Tibial nerve (tissue), 4 donors: ENCODE measurements at regions not wholly inside any gene's neighbourhood (a gene's known extent, or its start where the extent isn't known, plus 50 kb on each side); places are given as distances from the start of the nearest gene placed in this dataset.
"Not testable (repeated sequence)": the region's sequence is repeated elsewhere in the genome, so short reads cannot be mapped to it uniquely, and the experiment has no call there.

ENCODE experiments used
- DNase-seq, 2 donors: peaks; one replicate each; pipeline ENCODE4 v3.0.0-alpha.2; 2019; ENCODE audit warnings: low spot score in 2 of 2
- H3K27ac ChIP-seq, 4 donors: fragments of 200-600 bp; sonication (generic) in 3 of 4; one replicate each; pipeline ENCODE4 v1.5.1; 2017 to 2019; ENCODE audit warnings: mild to moderate bottlenecking in 1 of 4
- H3K27me3 ChIP-seq, 2 donors: fragments of 200-600 bp; sonication (generic) in 1 of 2; one replicate each; pipeline versions ENCODE4 v1.5.1 to v1.6.0; 2017 to 2019
- H3K36me3 ChIP-seq, 3 donors: fragments of 200-600 bp; sonication (generic); one replicate each; pipeline ENCODE4 v1.5.1; 2018 to 2019
- H3K4me1 ChIP-seq, 4 donors: fragments of 200-600 bp; sonication (generic) in 3 of 4; one replicate each; pipeline ENCODE4 v1.5.1; 2017 to 2019
- H3K4me3 ChIP-seq, 4 donors: fragments of 200-600 bp; sonication (generic) in 3 of 4; one replicate each; pipeline ENCODE4 v1.5.1; 2017 to 2019; ENCODE audit warnings: mild to moderate bottlenecking in 1 of 4, moderate library complexity in 1 of 4
- H3K9me3 ChIP-seq, 4 donors: fragments of 200-600 bp; sonication (generic) in 3 of 4; one replicate each; pipeline ENCODE4 v1.5.1; 2017 to 2019
- EP300 ChIP-seq, 2 donors: sonication (generic); formaldehyde crosslinking; IDR thresholded peaks; one replicate each; pipeline ENCODE4 v1.6.1; 2017; ENCODE audit warnings: antibody characterized with exemption in 2 of 2, mild to moderate bottlenecking in 1 of 2
- POLR2A ChIP-seq, 2 donors: fragments of 450-650 bp; IDR thresholded peaks; one replicate each; pipeline ENCODE4 v1.6.1; 2017; ENCODE audit warnings: antibody characterized with exemption in 2 of 2, mild to moderate bottlenecking in 2 of 2, moderate library complexity in 2 of 2
- WGBS, 2 donors: methylation state at CpG; one replicate each; pipeline ENCODE4 v1.1.5; 2018; 5-methylcytosine and 5-hydroxymethylcytosine counted together
- TF ChIP-seq, protein P1 (sequence below), 5 experiments: fragments of 200-600 bp in 3 of 5; fragments of 450-650 bp in 2 of 5; sonication (generic) in 3 of 5; IDR thresholded peaks; one replicate each; pipeline ENCODE4 v1.5.1; 2016 to 2019; ENCODE audit warnings: antibody characterized with exemption in 5 of 5, mild to moderate bottlenecking in 3 of 5, moderate library complexity in 2 of 5

DNA sequence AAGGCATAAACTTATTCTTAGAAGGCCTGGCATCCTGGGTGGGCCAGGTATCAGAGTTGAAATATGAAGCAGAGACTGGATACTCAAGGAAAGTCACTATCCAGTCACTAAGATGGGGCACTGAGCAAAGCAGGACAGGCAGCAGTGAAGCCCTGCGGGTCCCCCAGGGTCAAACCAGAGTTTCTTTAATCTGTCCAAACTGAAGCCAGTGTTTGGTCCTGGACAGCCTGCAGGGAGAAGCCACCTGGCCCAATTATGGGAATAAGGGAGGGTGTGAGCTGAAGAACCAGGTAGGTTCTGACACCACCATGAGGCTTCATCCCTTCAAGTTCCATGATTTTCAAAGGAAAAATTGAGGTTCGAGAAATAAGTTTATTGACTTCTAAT, 109.7 kb upstream of the FOXN2 start:
- Histone ChIP-seq H3K36me3 (no peaks in the 10 kb centered on the region), H3K27me3 (no peaks in the 10 kb centered on the region), H3K4me3 (no peak overlapping the region), H3K9me3 (no peaks in the 10 kb centered on the region), H3K27ac (peak overlapping the region in 3 of 4 donors; percentile 24 to 90 (median 79)), H3K4me1 (peaks cover 0 to 54% (median 24%) of the 10 kb centered on the region in 4 donors)
- DNase-seq: no peak
- 58 to 73% methylated on average over 2 of the region's 2 CpGs for WGBS, 2 donors
- TF ChIP-seq EP300 (IDR thresholded peaks at IDR 0.05) (no peak), POLR2A (IDR thresholded peaks at IDR 0.05) (no peak)
- TF ChIP-seq, protein P1, sequence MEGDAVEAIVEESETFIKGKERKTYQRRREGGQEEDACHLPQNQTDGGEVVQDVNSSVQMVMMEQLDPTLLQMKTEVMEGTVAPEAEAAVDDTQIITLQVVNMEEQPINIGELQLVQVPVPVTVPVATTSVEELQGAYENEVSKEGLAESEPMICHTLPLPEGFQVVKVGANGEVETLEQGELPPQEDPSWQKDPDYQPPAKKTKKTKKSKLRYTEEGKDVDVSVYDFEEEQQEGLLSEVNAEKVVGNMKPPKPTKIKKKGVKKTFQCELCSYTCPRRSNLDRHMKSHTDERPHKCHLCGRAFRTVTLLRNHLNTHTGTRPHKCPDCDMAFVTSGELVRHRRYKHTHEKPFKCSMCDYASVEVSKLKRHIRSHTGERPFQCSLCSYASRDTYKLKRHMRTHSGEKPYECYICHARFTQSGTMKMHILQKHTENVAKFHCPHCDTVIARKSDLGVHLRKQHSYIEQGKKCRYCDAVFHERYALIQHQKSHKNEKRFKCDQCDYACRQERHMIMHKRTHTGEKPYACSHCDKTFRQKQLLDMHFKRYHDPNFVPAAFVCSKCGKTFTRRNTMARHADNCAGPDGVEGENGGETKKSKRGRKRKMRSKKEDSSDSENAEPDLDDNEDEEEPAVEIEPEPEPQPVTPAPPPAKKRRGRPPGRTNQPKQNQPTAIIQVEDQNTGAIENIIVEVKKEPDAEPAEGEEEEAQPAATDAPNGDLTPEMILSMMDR (IDR thresholded peaks at IDR 0.05): no peak

DNA sequence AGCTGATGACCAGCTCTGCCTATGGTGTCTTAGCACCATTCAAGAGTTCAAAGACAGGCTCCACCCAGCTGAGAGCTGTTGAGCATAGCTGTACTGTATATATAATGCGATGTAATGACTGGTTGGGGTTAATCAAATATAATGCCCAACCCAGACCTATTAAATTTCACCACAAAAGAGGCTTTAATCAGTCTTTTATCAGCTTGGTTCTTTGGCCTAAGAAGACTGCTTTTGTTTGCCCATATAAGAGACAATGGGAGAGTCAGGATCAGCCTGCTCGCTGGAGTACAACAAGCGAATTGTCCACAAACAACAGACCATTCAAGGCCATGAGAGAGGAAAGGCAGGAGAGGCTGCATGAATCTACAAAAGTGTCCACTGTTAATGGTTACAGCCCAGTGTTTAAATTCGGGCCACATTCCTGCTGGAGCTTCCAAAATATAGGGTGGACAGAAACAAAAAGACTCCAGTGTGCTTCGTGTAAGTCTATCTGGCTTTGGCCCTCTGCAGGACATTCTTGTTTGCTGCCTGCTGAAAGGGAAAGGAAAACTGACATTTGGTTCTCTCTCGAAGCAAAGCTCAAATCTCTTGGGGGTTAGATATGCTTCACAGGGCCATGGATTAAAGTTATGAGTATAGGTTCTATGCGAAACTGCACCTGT, 109.2 kb upstream of the FOXN2 start:
- Histone ChIP-seq H3K4me1 (peaks cover 0 to 58% (median 23%) of the 10 kb centered on the region in 4 donors), H3K36me3 (no peaks in the 10 kb centered on the region), H3K4me3 (peak overlapping the region in 2 of 4 donors; percentile 17 to 20), H3K27ac (peak overlapping the region; percentile 24 to 90 (median 63)), H3K27me3 (no peaks in the 10 kb centered on the region), H3K9me3 (no peaks in the 10 kb centered on the region)
- TF ChIP-seq POLR2A (IDR thresholded peaks at IDR 0.05) (no peak), EP300 (IDR thresholded peaks at IDR 0.05) (peak in 1 of 2 donors; percentile 76)
- TF ChIP-seq, protein P1 (IDR thresholded peaks at IDR 0.05): peak in 4 of 5 experiments; percentile 13 to 49 (median 22)
- no peak for DNase-seq
- WGBS, 2 donors: 39 to 42% methylated on average over 7 of the region's 7 CpGs

DNA sequence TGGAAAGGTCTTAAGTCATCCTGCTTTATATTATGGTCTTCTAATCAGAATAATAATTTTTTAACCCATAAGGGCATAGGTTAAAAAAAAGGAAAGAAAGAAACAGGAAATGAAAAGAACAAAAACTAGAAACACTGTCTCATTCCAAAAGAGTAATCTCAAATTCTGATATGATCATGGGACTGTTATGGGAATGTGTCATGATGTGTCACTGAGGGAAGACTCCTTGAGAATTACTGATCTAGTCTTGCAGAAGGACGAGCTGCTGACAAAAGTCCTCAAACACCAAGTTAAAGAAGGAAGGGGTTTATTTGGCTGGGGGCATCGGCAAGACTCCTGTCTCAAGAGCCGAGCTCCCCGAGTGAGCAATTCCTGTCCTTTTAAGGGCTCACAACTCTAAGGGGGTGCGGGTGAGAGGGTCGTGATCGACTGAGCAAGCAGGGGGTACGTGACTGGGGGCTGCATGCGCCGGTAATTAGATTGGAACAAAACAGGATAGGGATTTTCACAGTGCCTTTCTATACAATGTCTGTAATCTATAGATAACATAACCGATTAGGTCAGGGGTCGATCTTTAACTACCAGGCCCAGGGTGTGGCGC, 108.3 kb upstream of the FOXN2 start:
- Histone ChIP-seq H3K27ac (peak overlapping the region; percentile 24 to 90 (median 63)), H3K4me3 (peak overlapping the region in 1 of 4 donors; percentile 20), H3K4me1 (peaks cover 0 to 58% (median 22%) of the 10 kb centered on the region in 4 donors)
- H3K27me3 ChIP-seq, H3K9me3 ChIP-seq, H3K36me3 ChIP-seq, DNase-seq: not testable (repeated sequence)
- 67 to 77% methylated on average over 13 of the region's 13 CpGs for WGBS, 2 donors

DNA sequence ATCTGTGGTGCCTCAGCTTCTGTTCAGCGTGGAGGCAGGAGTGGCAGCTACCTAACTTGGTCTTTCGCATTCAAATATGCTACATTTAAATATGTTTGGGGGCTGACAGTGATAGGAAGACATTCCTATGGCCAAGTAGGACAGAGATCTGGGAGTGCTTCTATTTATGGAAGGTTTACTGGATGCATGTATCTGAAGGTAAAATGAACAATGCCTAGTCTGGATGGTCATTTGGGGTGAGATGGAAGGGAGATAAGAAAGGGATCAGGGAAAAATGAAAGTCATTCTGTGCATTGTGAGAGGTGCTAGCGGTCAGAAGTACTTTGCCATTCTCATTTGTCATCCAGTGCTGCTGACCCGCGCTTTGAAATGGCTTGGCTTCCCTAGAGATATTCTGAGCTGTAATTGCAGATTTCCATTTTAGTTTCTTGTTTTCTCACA, 107.3 kb upstream of the FOXN2 start:
- Histone ChIP-seq H3K36me3 (no peaks in the 10 kb centered on the region), H3K9me3 (no peaks in the 10 kb centered on the region), H3K4me1 (peaks cover 0 to 58% (median 22%) of the 10 kb centered on the region in 4 donors), H3K4me3 (no peak overlapping the region), H3K27me3 (no peaks in the 10 kb centered on the region), H3K27ac (peak overlapping the region in 3 of 4 donors; percentile 47 to 90 (median 79))
- 77 to 80% methylated on average over 5 of the region's 5 CpGs for WGBS, 2 donors
- DNase-seq: no peak
- TF ChIP-seq POLR2A (IDR thresholded peaks at IDR 0.05): no peak
- no peak for TF ChIP-seq EP300 (IDR thresholded peaks at IDR 0.05)
- TF ChIP-seq, protein P1 (IDR thresholded peaks at IDR 0.05): no peak

DNA sequence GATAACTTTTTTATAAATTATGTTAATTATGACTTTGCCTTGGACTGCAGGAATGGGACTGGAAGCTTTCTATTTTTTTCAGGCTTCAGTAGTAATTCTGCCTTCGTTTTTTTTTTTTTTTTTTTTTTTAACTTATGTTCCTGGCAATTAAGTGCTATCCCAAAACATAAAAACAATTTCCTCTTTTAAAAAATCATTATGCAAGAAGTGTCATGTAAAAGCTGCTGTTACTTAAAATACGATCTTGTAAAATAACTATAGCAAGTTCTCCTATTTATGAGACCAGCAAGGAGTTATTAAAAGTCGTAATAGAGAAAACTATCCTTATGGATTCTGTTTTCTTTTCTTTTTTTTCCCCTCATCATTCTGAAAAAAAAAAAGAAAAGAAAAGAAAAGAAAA, 106.6 kb upstream of the FOXN2 start:
- no peak for DNase-seq
- Histone ChIP-seq H3K27me3 (no peaks in the 10 kb centered on the region), H3K36me3 (no peaks in the 10 kb centered on the region), H3K27ac (peak overlapping the region in 2 of 4 donors; percentile 79 to 90), H3K9me3 (no peaks in the 10 kb centered on the region), H3K4me1 (peaks cover 0 to 58% (median 22%) of the 10 kb centered on the region in 4 donors), H3K4me3 (no peak overlapping the region)
- 40 to 54% methylated on average over 3 of the region's 3 CpGs for WGBS, 2 donors
- TF ChIP-seq EP300 (IDR thresholded peaks at IDR 0.05) (no peak), POLR2A (IDR thresholded peaks at IDR 0.05) (no peak)
- TF ChIP-seq, protein P1 (IDR thresholded peaks at IDR 0.05): no peak
